NCI-H2107 treated with DMSO at 0.1 percent for 48 hours (cell line): ENCODE measurements at regions not wholly inside any gene's neighbourhood (a gene's known extent, or its start where the extent isn't known, plus 50 kb on each side); places are given as distances from the start of the nearest gene placed in this dataset.
A peak's percentile ranks its signal among the peaks of the same experiment; 100 is the strongest.

Experiments used
- DNase-seq: peaks from one replicate; lab custom pipeline; 2025; ENCODE audit not compliant: unreplicated experiment; lab: John Stamatoyannopoulos, UW

- no peak for DNase-seq
These were observed 289.2 kb downstream of the TEX29 start for GRCh38 chr13:111609631-111610030.

GRCh38 chr13:111610081-111610480 is 289.6 kb downstream of the TEX29 start:
- no peak for DNase-seq

GRCh38 chr13:111610879-111611278 is 290.4 kb downstream of the TEX29 start:
- DNase-seq = no peak

GRCh38 chr13:111611651-111612050 is 291.2 kb downstream of the TEX29 start:
- DNase-seq = no peak

GRCh38 chr13:111612886-111613285 is 292.4 kb downstream of the TEX29 start:
- DNase-seq = no peak

- no peak for DNase-seq
These were observed 293.6 kb downstream of the TEX29 start for GRCh38 chr13:111614009-111614408.

- DNase-seq = no peak
These were observed 294.2 kb downstream of the TEX29 start for GRCh38 chr13:111614613-111615012.

- DNase-seq = no peak
These were observed 295.8 kb downstream of the TEX29 start for GRCh38 chr13:111616203-111616602.

GRCh38 chr13:111620166-111620565 is 299.7 kb downstream of the TEX29 start:
- no peak for DNase-seq

GRCh38 chr13:111620586-111620985 is 300.1 kb downstream of the TEX29 start:
- DNase-seq = no peak

- DNase-seq = no peak
These were observed 300.7 kb downstream of the TEX29 start for GRCh38 chr13:111621164-111621563.

GRCh38 chr13:111622051-111622531 is 301.6 kb downstream of the TEX29 start:
- DNase-seq = no peak

GRCh38 chr13:111623208-111623607 is 302.8 kb downstream of the TEX29 start:
- no peak for DNase-seq

GRCh38 chr13:111623743-111624505 is 303.5 kb downstream of the TEX29 start:
- no peak for DNase-seq

- DNase-seq = no peak
These were observed 305.3 kb downstream of the TEX29 start for GRCh38 chr13:111625526-111626315.

GRCh38 chr13:111626371-111627305 is 306.2 kb downstream of the TEX29 start:
- no peak for DNase-seq

- DNase-seq = no peak
These were observed 307.2 kb downstream of the TEX29 start for GRCh38 chr13:111627596-111627995.

GRCh38 chr13:111629016-111629415 is 308.6 kb downstream of the TEX29 start:
- DNase-seq = no peak

GRCh38 chr13:111629457-111629856 is 309.0 kb downstream of the TEX29 start:
- no peak for DNase-seq

- DNase-seq = peak; percentile 39
These were observed 309.5 kb downstream of the TEX29 start for GRCh38 chr13:111629926-111630325.

GRCh38 chr13:111630406-111630805 is 310.0 kb downstream of the TEX29 start:
- no peak for DNase-seq
